B cell (primary cell): ENCODE measurements at regions not wholly inside any gene's neighbourhood (a gene's known extent, or its start where the extent isn't known, plus 50 kb on each side); places are given as distances from the start of the nearest gene placed in this dataset.

ENCODE experiments used
- EZH2 ChIP-seq: IDR thresholded peaks from 2 replicates; pipeline ENCODE4 v1.6.1; 2012; ENCODE audit warnings: borderline replicate concordance, low read depth, mild to moderate bottlenecking, moderate library complexity, low read length; ENCODE audit not compliant: insufficient read depth, poor library complexity, severe bottlenecking
- TF ChIP-seq, protein P1 (sequence below): fragments of 200-600 bp; IDR thresholded peaks from one replicate; pipeline ENCODE4 v1.8.0; 2022; ENCODE audit warnings: antibody characterized with exemption, mild to moderate bottlenecking

DNA sequence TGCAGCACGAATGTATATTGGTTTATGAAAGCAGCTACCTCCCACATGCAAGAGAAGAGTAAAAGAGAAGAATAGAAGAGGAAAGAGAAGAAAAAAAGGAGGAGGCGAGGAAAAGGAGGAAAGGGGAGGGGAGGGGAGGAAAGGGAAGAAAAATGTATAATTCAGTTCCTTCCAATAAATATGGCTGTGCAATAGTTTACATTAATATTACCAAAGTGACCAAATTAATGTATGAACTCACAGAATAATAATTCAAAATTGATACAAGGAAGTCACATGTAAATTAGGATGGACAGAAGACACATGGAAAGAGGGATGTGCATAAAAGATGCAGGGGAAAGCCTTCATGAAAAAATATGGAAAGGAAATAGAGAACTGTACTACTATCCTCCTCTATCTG, 172.5 kb downstream of the SLC38A4 start:
- TF ChIP-seq EZH2: no peak
- TF ChIP-seq, protein P1, sequence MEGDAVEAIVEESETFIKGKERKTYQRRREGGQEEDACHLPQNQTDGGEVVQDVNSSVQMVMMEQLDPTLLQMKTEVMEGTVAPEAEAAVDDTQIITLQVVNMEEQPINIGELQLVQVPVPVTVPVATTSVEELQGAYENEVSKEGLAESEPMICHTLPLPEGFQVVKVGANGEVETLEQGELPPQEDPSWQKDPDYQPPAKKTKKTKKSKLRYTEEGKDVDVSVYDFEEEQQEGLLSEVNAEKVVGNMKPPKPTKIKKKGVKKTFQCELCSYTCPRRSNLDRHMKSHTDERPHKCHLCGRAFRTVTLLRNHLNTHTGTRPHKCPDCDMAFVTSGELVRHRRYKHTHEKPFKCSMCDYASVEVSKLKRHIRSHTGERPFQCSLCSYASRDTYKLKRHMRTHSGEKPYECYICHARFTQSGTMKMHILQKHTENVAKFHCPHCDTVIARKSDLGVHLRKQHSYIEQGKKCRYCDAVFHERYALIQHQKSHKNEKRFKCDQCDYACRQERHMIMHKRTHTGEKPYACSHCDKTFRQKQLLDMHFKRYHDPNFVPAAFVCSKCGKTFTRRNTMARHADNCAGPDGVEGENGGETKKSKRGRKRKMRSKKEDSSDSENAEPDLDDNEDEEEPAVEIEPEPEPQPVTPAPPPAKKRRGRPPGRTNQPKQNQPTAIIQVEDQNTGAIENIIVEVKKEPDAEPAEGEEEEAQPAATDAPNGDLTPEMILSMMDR: no peak
